Neural crest cell (in vitro differentiated cells): ENCODE measurements at regions not wholly inside any gene's neighbourhood (a gene's known extent, or its start where the extent isn't known, plus 50 kb on each side); places are given as distances from the start of the nearest gene placed in this dataset.
A peak's percentile ranks its signal among the peaks of the same experiment; 100 is the strongest.

Experiments
- DNase-seq: peaks from one replicate; pipeline ENCODE4 v3.0.0; 2021; ENCODE audit warnings: low read depth, mixed read lengths, low spot score
- H3K27ac Mint-ChIP-seq: one replicate; pipeline ENCODE4 v1.8.0; 2021; ENCODE audit warnings: mild to moderate bottlenecking, mixed read lengths; ENCODE audit not compliant: unreplicated experiment
- H3K27me3 Mint-ChIP-seq: 2 replicates; pipeline ENCODE4 v1.8.0; 2021; ENCODE audit warnings: low read depth, mild to moderate bottlenecking, mixed read lengths
- H3K36me3 Mint-ChIP-seq: 2 replicates; pipeline ENCODE4 v1.8.0; 2021; ENCODE audit warnings: low read depth, mild to moderate bottlenecking, mixed read lengths
- H3K4me1 Mint-ChIP-seq: 2 replicates; pipeline ENCODE4 v1.8.0; 2021; ENCODE audit warnings: mixed read lengths
- H3K4me3 Mint-ChIP-seq: one replicate; pipeline ENCODE4 v1.8.0; 2021; ENCODE audit warnings: mild to moderate bottlenecking, mixed read lengths
- H3K9me3 Mint-ChIP-seq: 2 replicates; pipeline ENCODE4 v1.8.0; 2021; ENCODE audit warnings: mixed read lengths
- CTCF ChIP-seq: fragments of 200-600 bp; sonication (generic); conservative IDR thresholded peaks from 2 replicates; pipeline ENCODE4 v1.5.0; 2021; ENCODE audit warnings: antibody characterized with exemption, mild to moderate bottlenecking

GRCh38 chr12:98198261-98198982 lies 317.0 kb upstream of the TMPO start:
- DNase-seq: no peak
- Mint-ChIP-seq H3K9me3 (peaks cover 3% of the 10 kb centered on the region), H3K4me1 (no peaks in the 10 kb centered on the region), H3K27ac (peak overlapping the region; percentile 2), H3K36me3 (peaks cover under 1% of the 10 kb centered on the region), H3K27me3 (no peaks in the 10 kb centered on the region), H3K4me3 (no peak overlapping the region)
- no peak for TF ChIP-seq CTCF

GRCh38 chr12:98208816-98209215 lies 306.6 kb upstream of the TMPO start:
- no peak for TF ChIP-seq CTCF
- H3K9me3 Mint-ChIP-seq: peaks cover 10% of the 10 kb centered on the region
- peaks cover 4% of the 10 kb centered on the region for H3K4me1 Mint-ChIP-seq
- no peak overlapping the region for H3K27ac Mint-ChIP-seq
- DNase-seq: no peak
- peaks cover 2% of the 10 kb centered on the region for H3K36me3 Mint-ChIP-seq
- no peak overlapping the region for H3K4me3 Mint-ChIP-seq
- H3K27me3 Mint-ChIP-seq: no peaks in the 10 kb centered on the region

- Mint-ChIP-seq H3K4me1 (peaks cover 4% of the 10 kb centered on the region), H3K27me3 (no peaks in the 10 kb centered on the region), H3K9me3 (no peaks in the 10 kb centered on the region), H3K4me3 (no peak overlapping the region), H3K27ac (no peak overlapping the region), H3K36me3 (no peaks in the 10 kb centered on the region)
- TF ChIP-seq CTCF: no peak
- no peak for DNase-seq
Measured at GRCh38 chr12:98211909-98212695, 303.3 kb upstream of the TMPO start.

- Mint-ChIP-seq H3K27me3 (no peaks in the 10 kb centered on the region), H3K9me3 (no peaks in the 10 kb centered on the region), H3K4me1 (peaks cover 3% of the 10 kb centered on the region), H3K4me3 (no peak overlapping the region), H3K27ac (no peak overlapping the region), H3K36me3 (no peaks in the 10 kb centered on the region)
- TF ChIP-seq CTCF: no peak
- no peak for DNase-seq
Measured at GRCh38 chr12:98213556-98213955, 301.8 kb upstream of the TMPO start.

- Mint-ChIP-seq H3K9me3 (no peaks in the 10 kb centered on the region), H3K27me3 (peaks cover 15% of the 10 kb centered on the region)
- TF ChIP-seq CTCF: no peak
Measured at GRCh38 chr12:98217257-98217656, 298.1 kb upstream of the TMPO start.

More at GRCh38 chr12:98217257-98217656, 298.1 kb upstream of the TMPO start:
- Mint-ChIP-seq H3K36me3 (no peaks in the 10 kb centered on the region), H3K27ac (no peak overlapping the region), H3K4me3 (no peak overlapping the region), H3K4me1 (no peaks in the 10 kb centered on the region)
- no peak for DNase-seq
